ENCODE measurements at regions not wholly inside any gene's neighbourhood (a gene's known extent, or its start where the extent isn't known, plus 50 kb on each side); places are given as distances from the start of the nearest gene placed in this dataset.
"Not testable (repeated sequence)": the region's sequence is repeated elsewhere in the genome, so short reads cannot be mapped to it uniquely, and the experiment has no call there.

DNA sequence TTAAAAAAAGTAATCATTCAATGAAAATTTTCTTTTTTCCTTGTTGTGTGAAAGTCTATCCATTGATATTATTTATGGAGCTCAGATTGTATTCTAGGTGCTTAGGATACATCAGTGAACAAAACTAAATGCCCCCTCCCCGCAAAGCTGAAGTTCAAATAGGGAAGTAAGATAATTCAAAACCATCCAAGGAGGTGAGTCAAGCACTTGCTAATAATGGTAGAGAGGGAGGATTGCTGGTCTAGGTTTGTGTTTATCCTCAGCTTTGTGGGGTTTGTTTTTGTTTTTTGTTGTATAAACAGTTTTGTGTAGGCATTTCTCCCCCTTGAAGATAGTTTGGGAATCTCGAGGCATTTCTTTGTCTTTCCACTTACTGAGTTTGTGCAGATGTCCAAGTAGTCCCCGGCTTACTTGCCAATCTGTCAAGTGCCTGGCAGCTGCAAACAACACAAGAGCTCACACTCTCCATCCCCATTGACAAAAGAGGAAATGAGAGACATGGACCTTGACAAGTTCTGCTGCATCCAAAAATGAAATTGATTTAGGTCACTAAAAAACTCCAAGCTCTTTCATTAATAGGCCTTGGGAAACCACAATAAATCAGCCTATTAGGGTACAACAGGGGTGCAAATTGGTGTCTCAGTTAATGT lies 575.8 kb upstream of the TBL1XR1 start:
- no peak for DNase-seq

GRCh38 chr3:177773717-177774116 lies 576.4 kb upstream of the TBL1XR1 start:
- no peak for DNase-seq

GRCh38 chr3:177776661-177777101 lies 579.4 kb upstream of the TBL1XR1 start:
- peak in 1 of 3 donors; percentile 77 for DNase-seq

DNA sequence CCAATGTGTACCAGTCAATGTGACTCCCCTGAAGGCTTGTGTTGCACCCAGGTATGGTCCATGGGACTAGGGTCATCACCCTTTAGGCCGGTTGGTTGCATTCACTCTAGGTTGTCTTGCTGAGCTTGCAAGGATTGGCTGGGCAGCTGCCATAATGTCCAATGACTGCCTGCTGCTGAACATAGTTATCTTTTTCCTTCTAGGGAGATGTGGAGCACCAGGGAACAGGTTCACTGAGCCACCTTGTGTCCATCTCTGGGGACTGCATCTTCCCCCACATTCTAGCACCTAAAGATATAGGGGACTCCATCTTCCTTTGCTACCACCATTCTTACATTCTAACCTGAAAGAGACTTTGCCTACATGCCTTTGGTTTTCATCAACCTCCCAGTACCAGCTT lies 580.4 kb upstream of the TBL1XR1 start:
- no peak for DNase-seq

DNA sequence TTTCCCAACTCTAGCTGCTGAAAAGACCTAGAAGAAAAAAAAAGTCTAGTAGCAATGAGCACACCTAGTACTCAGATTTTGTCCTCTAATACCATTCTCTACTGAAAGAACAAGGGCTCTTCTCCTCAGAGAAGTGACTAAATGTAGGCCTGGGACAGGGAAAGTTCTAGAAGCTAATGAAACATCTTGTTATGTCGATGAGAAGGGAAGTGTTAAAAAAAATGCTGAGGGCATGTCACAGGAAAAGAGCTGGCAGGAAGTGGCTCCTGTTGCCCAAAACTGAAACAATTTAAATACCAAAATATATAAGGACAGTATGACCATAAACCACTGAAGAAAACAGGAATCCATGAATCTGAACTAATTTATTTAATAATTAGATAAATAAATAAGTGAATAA lies 581.4 kb upstream of the TBL1XR1 start:
- DNase-seq: no peak

DNA sequence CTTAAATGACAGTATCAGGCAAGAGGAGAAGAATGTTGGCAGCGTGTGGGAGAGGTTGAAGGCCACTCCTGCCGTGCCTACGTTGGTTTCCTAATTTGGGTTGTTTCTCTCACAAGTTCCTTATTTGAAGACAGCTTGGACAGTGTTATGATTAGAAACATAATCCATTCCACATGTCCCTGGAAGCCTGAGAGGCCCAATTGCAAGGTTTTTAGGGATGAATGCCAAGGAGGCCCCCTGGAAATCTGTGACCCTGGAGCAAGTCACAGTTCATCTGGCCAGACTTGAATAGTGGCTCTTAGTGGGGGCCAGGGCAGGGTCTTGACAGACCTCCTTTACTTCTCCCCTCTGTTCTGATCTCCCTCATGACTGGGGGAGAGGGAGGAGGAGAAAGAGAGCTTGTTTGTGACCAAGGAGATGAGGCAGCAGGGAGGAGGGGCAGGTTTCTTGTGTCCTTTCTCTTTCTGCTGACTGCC lies 584.4 kb upstream of the TBL1XR1 start:
- DNase-seq: peak; percentile 63 to 90 (median 85)

DNA sequence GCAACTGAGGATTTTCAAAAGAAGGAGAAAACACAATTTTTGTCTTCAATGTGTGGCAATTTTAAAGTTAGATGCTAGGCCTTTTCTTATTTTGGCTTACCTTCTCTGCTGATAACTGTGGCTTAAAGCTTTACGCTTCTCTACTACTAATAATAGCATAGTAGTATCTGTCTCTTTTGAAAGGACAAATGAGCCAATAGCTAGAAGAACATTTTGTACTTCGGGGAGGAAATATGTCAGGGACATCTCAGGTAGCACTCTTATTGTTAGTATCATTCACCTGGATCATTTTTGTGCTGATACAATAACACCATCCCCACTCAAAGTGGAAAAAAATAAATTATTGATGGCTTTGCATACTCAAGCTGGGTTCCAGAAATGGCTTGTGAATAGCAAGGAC lies 586.1 kb upstream of the TBL1XR1 start:
- no peak for DNase-seq

DNA sequence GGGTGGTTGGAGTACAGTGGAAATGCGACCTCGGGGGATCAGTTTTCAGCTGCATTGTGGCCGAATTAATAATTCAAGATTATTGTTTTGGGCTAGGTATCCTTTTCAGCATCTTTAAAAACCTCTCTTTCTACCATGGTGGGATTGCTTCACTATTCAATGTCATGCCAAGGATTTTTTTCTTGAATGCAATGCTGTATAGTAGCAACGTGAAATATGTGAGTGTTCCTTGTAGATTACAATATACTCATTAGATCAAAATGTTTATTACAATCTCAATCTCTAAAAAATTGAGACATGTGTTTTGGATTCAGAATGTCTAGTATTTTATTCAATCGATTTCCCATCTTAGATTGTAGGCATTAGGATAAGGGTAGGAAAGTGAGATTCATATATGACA lies 586.5 kb upstream of the TBL1XR1 start:
- no peak for DNase-seq

GRCh38 chr3:177787279-177788041 lies 590.2 kb upstream of the TBL1XR1 start:
- DNase-seq: no peak

DNA sequence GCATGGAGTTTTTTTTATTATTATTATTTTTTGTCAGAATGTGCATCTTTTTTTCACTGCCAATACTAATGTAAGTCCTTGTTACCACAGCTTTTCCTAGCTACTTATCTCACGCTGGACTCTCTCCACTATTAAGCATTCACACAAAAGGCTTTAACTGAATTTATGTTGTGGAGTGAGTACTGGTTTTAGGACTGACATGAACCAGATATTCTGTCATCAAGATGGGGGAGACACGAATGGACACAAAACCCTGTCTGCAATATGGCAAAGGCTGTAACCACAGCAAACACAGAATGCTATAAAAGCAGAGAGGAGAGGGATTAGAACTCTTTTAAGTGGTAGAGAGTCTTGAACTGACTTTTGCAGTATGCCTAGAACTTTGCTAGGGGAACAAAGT lies 592.2 kb upstream of the TBL1XR1 start:
- DNase-seq: no peak

- no peak for DNase-seq
Observed at GRCh38 chr3:177792311-177793030, 595.2 kb upstream of the TBL1XR1 start.

GRCh38 chr3:177793451-177793850 lies 596.2 kb upstream of the TBL1XR1 start:
- DNase-seq: no peak

GRCh38 chr3:177795216-177795615 lies 597.9 kb upstream of the TBL1XR1 start:
- DNase-seq: no peak

DNA sequence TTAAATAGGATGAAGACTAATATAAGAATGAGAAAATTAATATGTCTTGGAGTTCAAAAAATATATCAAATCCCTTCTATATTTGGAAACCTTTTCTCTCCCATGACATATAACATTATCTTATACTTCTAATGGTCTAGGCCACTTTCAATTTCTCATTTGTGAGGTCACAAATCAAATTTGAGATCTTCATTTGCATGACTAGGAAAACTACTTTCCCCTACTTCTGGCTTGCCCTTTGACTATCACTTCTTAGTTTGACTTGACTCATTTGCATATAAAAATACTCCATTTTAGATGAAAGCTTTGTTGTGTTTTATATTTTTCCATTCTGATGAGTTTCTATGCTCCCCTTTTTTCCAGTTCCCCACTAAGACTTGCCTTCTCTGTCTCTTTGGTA lies 598.6 kb upstream of the TBL1XR1 start:
- DNase-seq: no peak

- not testable (repeated sequence) for DNase-seq
Observed at GRCh38 chr3:177800147-177800546, 602.9 kb upstream of the TBL1XR1 start.

DNA sequence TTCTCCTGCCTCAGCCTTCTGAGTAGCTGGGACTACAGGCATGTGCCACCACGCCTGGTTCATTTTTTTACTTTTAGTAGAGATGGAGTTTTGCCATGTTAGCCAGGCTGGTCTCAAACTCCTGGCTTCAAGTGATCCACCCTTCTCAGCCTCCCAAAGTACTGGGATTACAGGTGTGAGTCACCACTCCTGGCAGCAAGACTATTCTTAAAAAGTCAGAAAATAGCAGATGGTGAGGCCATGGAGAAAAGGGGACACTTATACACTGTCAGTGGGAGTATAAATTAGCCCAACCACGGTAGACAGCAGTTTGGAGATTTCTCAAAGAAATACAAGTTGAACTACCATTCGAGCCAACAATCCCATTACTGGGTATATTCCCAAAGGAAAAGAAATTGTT lies 603.3 kb upstream of the TBL1XR1 start:
- no peak for DNase-seq

DNA sequence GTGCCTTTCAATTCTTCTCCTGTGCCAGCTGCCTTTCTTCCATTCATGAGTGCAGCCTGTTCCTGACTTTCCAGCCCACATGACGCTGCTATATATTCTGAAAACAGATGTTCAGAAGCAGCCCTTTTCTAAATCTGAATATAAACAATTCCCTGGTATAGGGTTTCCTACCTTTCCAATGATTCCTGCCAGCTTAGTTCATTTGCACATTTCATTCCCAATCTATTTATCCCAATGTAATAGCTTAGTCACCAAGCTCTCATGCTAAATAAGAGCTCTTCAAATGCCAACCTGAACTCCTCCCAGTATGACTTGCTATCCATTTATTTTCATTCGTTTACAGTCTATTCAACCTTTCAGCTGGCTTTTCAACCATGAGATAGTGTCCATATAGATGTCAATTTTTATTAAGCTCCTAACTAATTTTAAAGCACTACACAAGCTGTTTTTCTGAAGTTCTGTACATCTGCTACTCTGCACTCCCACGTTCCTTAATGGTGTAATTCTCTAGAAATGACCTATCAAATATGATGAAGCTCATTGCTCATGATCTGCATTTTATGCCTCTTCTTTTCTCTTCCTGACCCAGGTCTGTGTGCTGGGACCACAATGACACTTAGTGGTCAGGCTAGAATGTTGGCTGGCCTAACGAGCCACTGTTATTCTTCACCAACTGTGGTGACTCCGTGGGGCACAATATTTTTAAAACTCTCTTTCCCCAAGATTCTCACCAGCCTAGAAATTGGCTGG lies 605.0 kb upstream of the TBL1XR1 start:
- DNase-seq: peak in 1 of 3 donors; percentile 51

DNA sequence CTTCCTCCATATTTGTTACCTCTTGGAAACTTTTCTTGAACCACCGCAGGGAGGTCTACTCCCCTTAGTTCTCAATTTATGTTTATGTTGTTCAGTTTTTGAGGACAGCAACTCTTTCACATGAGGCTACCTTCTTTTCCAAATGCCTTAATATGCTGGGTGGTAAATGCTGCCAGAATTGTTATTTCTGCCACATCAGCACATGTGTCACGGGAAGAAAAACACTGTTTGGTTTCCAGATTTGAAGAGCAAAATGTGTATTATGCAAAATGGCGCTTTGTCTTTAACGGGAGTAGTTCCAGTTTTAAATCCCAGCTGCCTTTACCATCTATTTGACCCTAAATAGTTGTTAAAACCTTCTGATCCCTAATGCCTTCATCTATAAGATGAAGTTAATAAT lies 606.2 kb upstream of the TBL1XR1 start:
- no peak for DNase-seq

DNA sequence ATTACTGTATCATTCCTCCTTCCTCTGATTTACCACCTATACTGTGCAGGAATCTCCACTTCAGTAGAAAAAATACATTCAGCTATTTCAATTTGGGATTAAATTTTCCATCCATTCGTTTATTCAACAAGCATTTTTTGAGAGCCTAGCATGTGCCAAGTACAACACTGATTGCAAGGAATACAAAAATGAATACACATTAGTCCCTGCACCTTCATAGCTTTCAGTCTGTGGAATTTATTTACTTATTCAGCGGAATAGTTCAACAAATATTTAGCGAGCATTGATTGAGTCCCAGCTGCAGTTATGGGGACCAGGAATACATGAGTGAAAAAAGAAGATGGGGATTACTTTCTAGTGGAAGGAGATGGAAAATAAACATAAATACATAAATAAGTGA lies 606.8 kb upstream of the TBL1XR1 start:
- no peak for DNase-seq

- no peak for DNase-seq
Observed at GRCh38 chr3:177804646-177805045, 607.4 kb upstream of the TBL1XR1 start.

GRCh38 chr3:177807150-177807875 lies 610.0 kb upstream of the TBL1XR1 start:
- DNase-seq: no peak
